Kidney epithelial cell (primary cell): ENCODE measurements at regions not wholly inside any gene's neighbourhood (a gene's known extent, or its start where the extent isn't known, plus 50 kb on each side); places are given as distances from the start of the nearest gene placed in this dataset.

ENCODE experiments used
- DNase-seq: peaks from one replicate; pipeline ENCODE4 v3.0.0-alpha.2; 2010; ENCODE audit warnings: low read depth
- H3K27me3 ChIP-seq: 2 replicates; pipeline ENCODE4 v1.6.0; 2011; ENCODE audit warnings: low read length; ENCODE audit not compliant: control insufficient read depth, insufficient read depth
- H3K36me3 ChIP-seq: 2 replicates; pipeline ENCODE4 v1.5.1; 2011; ENCODE audit warnings: low read length; ENCODE audit not compliant: control insufficient read depth, insufficient read depth
- H3K4me3 ChIP-seq: 2 replicates; pipeline ENCODE4 v1.5.1; 2011; ENCODE audit warnings: low read depth, mild to moderate bottlenecking, control low read depth, low read length
- TF ChIP-seq, protein P1 (sequence below): IDR thresholded peaks from 2 replicates; pipeline ENCODE4 v1.5.1; 2011; ENCODE audit warnings: mild to moderate bottlenecking, moderate library complexity, low read length, control low read depth, inconsistent platforms; ENCODE audit not compliant: insufficient read depth, poor library complexity, severe bottlenecking

DNA sequence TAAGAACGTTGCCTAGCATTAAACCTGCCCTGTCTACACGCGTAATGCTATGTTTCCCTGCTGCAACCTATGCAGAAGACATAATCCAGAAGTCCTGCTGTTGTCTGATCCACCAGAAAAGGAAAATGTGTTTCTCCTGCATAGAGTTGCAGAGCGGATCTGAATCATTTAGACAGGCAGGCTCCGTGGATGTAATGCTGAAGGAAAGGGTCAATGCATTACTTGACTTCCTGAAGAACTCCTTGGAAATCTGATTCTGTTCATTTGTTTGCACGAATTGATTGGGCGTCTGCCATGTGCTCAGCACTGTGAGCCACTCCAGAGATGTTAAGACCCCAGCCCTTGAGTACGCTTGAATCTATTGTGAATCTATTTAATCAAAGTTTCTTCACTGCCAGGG, 83.4 kb downstream of the FOXL1 start:
- H3K36me3 ChIP-seq = no peaks in the 10 kb centered on the region
- TF ChIP-seq, protein P1, sequence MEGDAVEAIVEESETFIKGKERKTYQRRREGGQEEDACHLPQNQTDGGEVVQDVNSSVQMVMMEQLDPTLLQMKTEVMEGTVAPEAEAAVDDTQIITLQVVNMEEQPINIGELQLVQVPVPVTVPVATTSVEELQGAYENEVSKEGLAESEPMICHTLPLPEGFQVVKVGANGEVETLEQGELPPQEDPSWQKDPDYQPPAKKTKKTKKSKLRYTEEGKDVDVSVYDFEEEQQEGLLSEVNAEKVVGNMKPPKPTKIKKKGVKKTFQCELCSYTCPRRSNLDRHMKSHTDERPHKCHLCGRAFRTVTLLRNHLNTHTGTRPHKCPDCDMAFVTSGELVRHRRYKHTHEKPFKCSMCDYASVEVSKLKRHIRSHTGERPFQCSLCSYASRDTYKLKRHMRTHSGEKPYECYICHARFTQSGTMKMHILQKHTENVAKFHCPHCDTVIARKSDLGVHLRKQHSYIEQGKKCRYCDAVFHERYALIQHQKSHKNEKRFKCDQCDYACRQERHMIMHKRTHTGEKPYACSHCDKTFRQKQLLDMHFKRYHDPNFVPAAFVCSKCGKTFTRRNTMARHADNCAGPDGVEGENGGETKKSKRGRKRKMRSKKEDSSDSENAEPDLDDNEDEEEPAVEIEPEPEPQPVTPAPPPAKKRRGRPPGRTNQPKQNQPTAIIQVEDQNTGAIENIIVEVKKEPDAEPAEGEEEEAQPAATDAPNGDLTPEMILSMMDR = no peak
- DNase-seq = no peak
- H3K27me3 ChIP-seq = no peaks in the 10 kb centered on the region
- H3K4me3 ChIP-seq = no peak overlapping the region

DNA sequence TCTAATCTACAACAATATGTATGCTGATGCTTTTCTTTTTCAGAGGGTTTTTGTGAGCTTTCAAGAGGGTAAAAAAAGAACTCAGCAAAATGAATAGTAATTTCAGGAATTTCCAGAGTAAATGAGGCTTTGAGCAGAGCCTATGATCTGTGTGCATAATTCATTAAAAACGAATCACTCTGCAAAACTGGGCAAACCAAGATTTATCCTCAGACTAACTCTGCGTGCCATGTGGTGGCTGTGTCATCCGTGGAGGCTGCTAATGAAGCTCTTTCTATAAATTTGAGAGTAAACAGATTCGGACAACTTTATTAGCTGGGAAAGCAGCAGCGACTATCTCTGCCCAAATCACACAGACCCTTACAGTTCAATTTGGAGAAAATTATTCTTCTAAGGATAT, 83.8 kb downstream of the FOXL1 start:
- DNase-seq = no peak
- TF ChIP-seq, protein P1 = no peak
- no peaks in the 10 kb centered on the region for H3K27me3 ChIP-seq
- H3K4me3 ChIP-seq = no peak overlapping the region
- no peaks in the 10 kb centered on the region for H3K36me3 ChIP-seq

DNA sequence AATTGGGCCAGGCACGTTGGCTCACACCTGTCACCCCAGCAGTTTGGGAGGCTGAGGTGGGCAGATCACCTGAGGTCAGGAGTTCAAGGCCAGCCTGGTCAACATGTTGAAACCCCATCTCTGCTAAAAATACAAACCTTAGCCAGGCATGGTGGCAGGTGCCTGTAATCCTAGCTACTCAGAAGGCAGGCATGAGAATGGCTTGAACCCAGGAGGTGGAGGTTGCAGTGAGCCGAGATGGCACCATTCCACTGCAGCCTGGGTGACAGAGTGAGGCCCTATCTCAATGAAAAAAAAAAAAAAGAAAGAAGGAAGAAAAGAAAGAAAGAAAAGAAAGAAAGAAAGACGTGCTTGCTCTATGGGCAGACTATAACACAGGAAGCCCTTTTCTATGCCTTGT, 84.4 kb downstream of the FOXL1 start:
- no peaks in the 10 kb centered on the region for H3K27me3 ChIP-seq
- TF ChIP-seq, protein P1 = no peak
- H3K36me3 ChIP-seq = no peaks in the 10 kb centered on the region
- no peak for DNase-seq
- H3K4me3 ChIP-seq = no peak overlapping the region

DNA sequence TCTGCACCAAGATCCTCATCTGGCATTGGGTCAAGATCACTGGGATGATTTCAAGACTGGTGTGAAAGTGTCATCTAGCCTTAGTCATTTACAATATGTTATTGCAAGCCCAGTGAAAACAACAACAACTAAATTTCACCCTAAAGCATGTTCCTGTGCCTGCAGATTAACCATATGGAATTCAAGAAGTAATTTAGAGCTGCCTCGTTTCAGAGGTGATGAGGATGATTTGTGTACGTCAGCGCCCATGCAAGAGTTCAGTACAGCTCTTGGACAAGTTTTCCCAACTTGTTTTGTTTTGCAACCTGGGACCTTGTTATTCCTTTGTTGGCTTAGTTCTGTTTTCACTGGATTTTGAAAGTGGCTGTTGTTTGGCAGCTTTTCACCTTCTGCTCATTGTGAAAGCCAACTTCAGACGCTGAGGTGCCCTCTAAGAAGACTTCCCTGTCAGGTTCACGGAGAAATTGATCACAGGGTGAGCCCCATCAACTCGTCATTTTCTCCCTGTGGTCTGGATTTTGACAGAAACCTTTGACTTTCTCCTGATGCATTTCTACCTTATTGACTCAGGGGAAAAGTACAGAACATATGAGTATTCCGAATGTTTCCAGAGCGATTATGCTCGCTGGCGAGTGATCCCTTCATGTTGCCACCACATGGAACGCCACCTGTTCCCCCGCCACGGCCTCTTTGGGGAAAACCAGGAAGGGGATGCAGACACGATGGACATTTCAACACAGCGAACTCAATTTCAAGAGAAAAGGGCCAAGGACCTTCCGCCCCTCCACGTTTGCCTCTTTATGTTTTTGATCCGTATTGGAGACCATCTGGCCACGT, 85.6 kb downstream of the FOXL1 start:
- Histone ChIP-seq H3K4me3 (no peak overlapping the region), H3K36me3 (no peaks in the 10 kb centered on the region), H3K27me3 (no peaks in the 10 kb centered on the region)
- TF ChIP-seq, protein P1 = no peak
- DNase-seq = no peak

DNA sequence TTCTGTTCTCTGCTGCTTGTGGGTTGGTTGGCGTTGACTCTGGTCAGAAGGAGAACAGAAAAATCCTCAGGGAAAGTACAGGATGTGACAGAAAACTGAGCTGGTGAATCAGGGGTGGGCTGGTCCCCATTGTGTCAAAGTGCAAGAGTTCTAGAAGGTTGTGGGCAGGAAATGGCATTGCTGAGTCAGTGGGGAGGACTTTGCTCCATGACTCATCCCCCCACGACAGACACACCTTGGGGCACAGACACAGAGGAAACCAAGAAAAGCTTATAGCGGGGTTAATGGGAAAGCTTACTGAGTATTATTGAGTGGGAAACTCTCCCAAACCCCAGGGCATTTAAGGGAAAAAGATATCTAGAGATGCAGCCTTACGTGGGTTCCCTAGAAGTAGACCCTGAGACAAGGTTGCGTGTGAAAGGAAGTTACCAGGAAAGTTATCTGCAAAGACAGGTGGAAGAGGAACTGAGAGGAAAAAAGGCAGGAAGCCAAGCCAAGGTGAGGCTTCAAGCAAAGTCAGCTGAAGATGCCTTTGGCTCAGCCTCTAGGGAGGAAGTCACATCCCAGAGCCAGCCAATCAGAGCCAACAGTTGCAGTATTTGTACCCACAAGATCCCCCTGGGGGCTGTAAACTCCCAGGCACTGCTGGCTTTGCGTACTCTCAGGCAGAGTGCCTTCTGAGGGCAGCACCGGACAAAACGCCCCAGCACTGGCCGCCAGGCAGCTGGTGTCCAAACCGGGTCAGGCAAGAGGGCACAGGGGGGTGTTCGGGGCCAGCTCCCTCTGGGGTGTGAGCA, 86.4 kb downstream of the FOXL1 start:
- H3K27me3 ChIP-seq = no peaks in the 10 kb centered on the region
- no peaks in the 10 kb centered on the region for H3K36me3 ChIP-seq
- H3K4me3 ChIP-seq = no peak overlapping the region
- TF ChIP-seq, protein P1 = no peak
- peak; percentile 93 for DNase-seq
